ENCODE measurements at regions not wholly inside any gene's neighbourhood (a gene's known extent, or its start where the extent isn't known, plus 50 kb on each side); places are given as distances from the start of the nearest gene placed in this dataset.
A peak's percentile ranks its signal among the peaks of the same experiment; 100 is the strongest.

DNA sequence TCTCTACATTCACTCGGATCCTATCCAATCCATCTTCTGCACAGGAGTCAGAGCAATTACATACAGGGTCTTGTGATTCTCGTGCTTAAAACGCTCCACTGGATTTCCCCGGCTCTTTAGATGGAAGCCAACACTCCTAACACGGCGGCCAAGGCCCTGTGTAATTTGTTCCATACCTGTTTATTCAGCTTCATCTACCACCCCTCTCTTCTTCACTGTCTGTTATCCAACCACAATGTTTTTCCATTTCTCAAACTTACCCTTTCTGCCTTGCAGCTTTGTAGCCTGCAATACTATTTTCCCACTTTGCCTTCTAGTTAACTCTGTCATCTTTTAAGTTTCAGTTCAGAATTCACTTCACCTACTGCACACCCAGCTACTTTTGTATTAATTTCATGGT, 249.6 kb upstream of the USP25 start:
- ChIA-PET CTCF (interaction anchor here (1.1 to 4.1 kb wide), 3 partner anchors 73 to 616 kb away, joined by 3 to 26 read pairs (median 5); no protein-coding TSS in a partner anchor), POLR2A (interaction anchor here (0.7 kb wide), 1 partner anchor 415 kb away, joined by 3 read pairs; the partner anchor contains the start of gene NRIP1)
- Mint-ChIP-seq H3K36me3 (ENCODE audit: low read depth) (no peaks in the 10 kb centered on the region), H3K9me3 (peaks cover 7% of the 10 kb centered on the region), H3K4me1 (peaks cover 7% of the 10 kb centered on the region), H3K27ac (no peak overlapping the region), H3K4me3 (no peak overlapping the region), H3K27me3 (no peaks in the 10 kb centered on the region)
- intact Hi-C loops (cut with micrococcal nuclease): no loop called here
- TF ChIP-seq, protein P1, sequence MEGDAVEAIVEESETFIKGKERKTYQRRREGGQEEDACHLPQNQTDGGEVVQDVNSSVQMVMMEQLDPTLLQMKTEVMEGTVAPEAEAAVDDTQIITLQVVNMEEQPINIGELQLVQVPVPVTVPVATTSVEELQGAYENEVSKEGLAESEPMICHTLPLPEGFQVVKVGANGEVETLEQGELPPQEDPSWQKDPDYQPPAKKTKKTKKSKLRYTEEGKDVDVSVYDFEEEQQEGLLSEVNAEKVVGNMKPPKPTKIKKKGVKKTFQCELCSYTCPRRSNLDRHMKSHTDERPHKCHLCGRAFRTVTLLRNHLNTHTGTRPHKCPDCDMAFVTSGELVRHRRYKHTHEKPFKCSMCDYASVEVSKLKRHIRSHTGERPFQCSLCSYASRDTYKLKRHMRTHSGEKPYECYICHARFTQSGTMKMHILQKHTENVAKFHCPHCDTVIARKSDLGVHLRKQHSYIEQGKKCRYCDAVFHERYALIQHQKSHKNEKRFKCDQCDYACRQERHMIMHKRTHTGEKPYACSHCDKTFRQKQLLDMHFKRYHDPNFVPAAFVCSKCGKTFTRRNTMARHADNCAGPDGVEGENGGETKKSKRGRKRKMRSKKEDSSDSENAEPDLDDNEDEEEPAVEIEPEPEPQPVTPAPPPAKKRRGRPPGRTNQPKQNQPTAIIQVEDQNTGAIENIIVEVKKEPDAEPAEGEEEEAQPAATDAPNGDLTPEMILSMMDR (IDR thresholded peaks at IDR 0.05): no peak
- ATAC-seq (ENCODE audit: low read depth) (no peak), DNase-seq (no peak)

DNA sequence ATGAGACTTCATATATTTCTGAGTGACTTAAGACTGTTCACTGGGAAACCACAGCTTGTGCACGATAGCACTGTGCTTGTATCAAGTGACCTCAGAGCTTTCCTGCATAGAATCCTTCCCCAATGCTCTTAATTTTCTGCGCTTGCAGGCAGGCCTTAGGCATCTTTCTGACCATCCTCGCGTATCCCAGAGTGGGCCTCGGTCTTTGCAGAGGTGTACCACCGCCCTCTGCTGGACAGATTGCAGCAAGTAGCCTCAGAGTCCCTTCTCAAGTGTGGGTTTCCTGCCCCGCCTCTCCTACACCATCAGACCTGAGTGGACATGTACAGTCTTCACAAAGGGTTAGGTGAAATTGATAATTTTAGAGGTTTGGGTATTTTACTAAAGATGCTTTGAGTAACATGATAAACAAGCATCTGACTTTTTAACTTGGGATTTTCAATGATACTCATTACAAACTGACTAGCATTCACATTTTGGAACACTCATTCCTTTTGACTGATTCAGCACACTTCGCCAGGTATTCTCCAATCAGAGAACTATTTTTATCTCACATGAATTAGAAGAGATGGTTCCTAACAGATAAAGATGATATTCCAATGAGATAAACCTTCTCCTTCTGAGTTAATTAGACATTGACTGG, 246.5 kb upstream of the USP25 start:
- DNase-seq: peak; percentile 54
- intact Hi-C loops (cut with micrococcal nuclease): loop anchor here (1.0 to 2.0 kb wide), 10 partner anchors 31 to 1224 kb away; no protein-coding TSS in a partner anchor
- TF ChIP-seq, protein P1 (IDR thresholded peaks at IDR 0.05): no peak
- Mint-ChIP-seq H3K4me1 (peaks cover 7% of the 10 kb centered on the region), H3K36me3 (ENCODE audit: low read depth) (no peaks in the 10 kb centered on the region), H3K4me3 (no peak overlapping the region), H3K27ac (no peak overlapping the region), H3K27me3 (no peaks in the 10 kb centered on the region), H3K9me3 (no peaks in the 10 kb centered on the region)
- ATAC-seq (ENCODE audit: low read depth): peak; percentile 99
- CTCF ChIA-PET: interaction anchor here (0.6 to 4.1 kb wide), 22 partner anchors 8 to 1223 kb away, joined by 3 to 26 read pairs (median 3); no protein-coding TSS in a partner anchor
- POLR2A ChIA-PET: no interaction called here

DNA sequence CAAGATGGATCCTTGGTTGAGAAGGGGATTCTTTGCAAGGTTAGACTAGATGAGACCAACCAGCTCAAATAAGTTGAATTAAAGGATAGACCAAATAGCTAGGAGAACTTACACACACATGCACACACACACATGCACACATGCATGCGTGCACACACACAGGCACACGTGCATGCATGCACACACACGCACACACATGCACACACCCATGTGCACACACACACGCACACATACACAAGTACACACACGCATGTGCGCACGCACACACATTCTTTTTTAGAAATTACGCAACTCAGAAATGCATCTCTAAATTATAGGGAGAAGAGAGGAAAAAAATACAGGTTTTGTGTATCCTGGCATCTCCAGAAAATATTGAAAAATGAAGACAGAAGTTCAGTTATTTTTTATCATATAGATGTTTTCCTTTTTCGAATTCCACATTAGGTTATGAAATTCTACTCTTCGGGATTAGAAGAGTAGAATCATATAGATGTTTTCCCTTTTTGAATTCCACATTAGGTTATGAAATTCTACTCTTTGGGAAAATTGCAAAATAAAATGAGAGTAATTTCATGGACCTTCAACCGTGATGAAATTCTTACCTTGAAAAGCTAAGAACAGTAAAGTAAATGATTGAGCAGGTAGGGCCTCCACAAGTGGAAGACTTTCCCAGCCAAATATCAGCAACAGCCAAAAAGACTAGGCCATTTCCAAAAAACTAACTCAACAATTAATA, 243.2 kb upstream of the USP25 start:
- CTCF ChIA-PET: interaction anchor here (1.0 to 1.2 kb wide), 2 partner anchors 12 to 622 kb away, joined by 3 read pairs; no protein-coding TSS in a partner anchor
- Mint-ChIP-seq H3K4me1 (peaks cover 7% of the 10 kb centered on the region), H3K27me3 (no peaks in the 10 kb centered on the region), H3K27ac (no peak overlapping the region), H3K9me3 (no peaks in the 10 kb centered on the region), H3K4me3 (no peak overlapping the region), H3K36me3 (ENCODE audit: low read depth) (no peaks in the 10 kb centered on the region)
- ATAC-seq (ENCODE audit: low read depth) (no peak), DNase-seq (no peak)
- intact Hi-C loops (cut with micrococcal nuclease): no loop called here
- TF ChIP-seq, protein P1 (IDR thresholded peaks at IDR 0.05): no peak
- POLR2A ChIA-PET: interaction anchor here (0.5 kb wide), 1 partner anchor 801 kb away, joined by 3 read pairs; no protein-coding TSS in a partner anchor

DNA sequence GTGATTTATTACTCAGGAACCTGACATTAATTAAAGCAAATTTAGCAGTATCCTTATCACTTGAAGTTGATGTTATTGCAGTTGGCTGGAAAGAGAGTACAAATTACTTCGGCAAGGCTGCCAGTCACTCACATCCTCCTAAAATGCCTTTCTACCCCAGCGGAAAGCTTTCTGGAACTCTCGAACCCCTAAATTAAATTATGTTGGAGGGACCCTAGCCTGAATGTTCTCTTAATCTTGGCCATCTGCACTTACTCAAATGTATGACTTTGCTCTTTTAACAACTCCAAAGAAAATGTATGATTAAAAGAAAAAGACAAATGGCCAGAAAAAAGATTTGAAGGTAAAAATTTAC, 242.6 kb upstream of the USP25 start:
- Mint-ChIP-seq H3K4me1 (peaks cover 5% of the 10 kb centered on the region), H3K27me3 (no peaks in the 10 kb centered on the region), H3K9me3 (no peaks in the 10 kb centered on the region), H3K4me3 (no peak overlapping the region), H3K27ac (no peak overlapping the region), H3K36me3 (ENCODE audit: low read depth) (no peaks in the 10 kb centered on the region)
- intact Hi-C loops (cut with micrococcal nuclease): no loop called here
- TF ChIP-seq, protein P1 (IDR thresholded peaks at IDR 0.05): no peak
- POLR2A ChIA-PET: no interaction called here
- ATAC-seq (ENCODE audit: low read depth) (no peak), DNase-seq (no peak)
- CTCF ChIA-PET: interaction anchor here (1.2 kb wide), 1 partner anchor 622 kb away, joined by 3 read pairs; no protein-coding TSS in a partner anchor

DNA sequence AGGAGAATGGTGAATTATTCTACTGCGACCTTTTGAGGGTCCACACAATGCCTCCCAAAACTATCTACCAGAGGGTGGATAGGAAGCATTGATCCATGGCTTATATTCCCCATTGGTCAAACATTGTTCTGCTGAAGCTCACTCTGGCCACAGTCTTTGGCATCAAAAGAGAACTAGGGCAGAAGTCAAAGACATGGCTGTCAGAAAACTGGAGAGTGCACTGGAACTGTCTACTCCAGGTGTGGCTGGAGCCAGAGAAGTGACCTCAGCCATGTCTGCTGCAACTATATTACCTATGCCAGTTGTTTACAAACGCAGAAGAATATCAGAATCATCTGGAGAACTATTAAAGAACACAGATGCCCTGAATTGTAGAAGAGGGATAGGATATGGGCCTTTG, 238.7 kb upstream of the USP25 start:
- intact Hi-C loops (cut with micrococcal nuclease): no loop called here
- CTCF ChIA-PET: interaction anchor here (0.8 kb wide), 1 partner anchor 8 kb away, joined by 3 read pairs; no protein-coding TSS in a partner anchor
- H3K9me3 Mint-ChIP-seq: no peaks in the 10 kb centered on the region
- H3K4me3 Mint-ChIP-seq: no peak overlapping the region
- no peaks in the 10 kb centered on the region for H3K27me3 Mint-ChIP-seq
- TF ChIP-seq, protein P1 (IDR thresholded peaks at IDR 0.05): no peak
- no peaks in the 10 kb centered on the region for H3K36me3 Mint-ChIP-seq (ENCODE audit: low read depth)
- peaks cover 4% of the 10 kb centered on the region for H3K4me1 Mint-ChIP-seq
- no peak for ATAC-seq (ENCODE audit: low read depth)
- H3K27ac Mint-ChIP-seq: no peak overlapping the region
- no peak for DNase-seq
- POLR2A ChIA-PET: no interaction called here

Data from activated B cell treated with CpG ODN at 0.5 μM for 24 hours (primary cell).